ENCODE measurements at regions not wholly inside any gene's neighbourhood (a gene's known extent, or its start where the extent isn't known, plus 50 kb on each side); places are given as distances from the start of the nearest gene placed in this dataset.
"Not testable (repeated sequence)": the region's sequence is repeated elsewhere in the genome, so short reads cannot be mapped to it uniquely, and the experiment has no call there.

GRCh38 chr6:50380406-50381098 is 330.8 kb upstream of the DEFB112 start:
- 88 to 90% methylated on average over 7 of the region's 7 CpGs for WGBS, 2 experiments
- H3K9me3 ChIP-seq (ENCODE audit: control insufficient read depth, low read length): no peaks in the 10 kb centered on the region
- no peaks in the 10 kb centered on the region for H3K4me1 ChIP-seq (ENCODE audit: control insufficient read depth, insufficient read depth, low read length)
- no peaks in the 10 kb centered on the region for H3K36me3 ChIP-seq (ENCODE audit: control insufficient read depth, insufficient read depth, low read length)
- H3K4me3 ChIP-seq (ENCODE audit: insufficient read depth, low read depth, low read length): no peak overlapping the region
- H3K27ac ChIP-seq (ENCODE audit: insufficient read depth, low read depth, low read length, poor library complexity, severe bottlenecking): no peak overlapping the region
- H3K27me3 ChIP-seq (ENCODE audit: control insufficient read depth, insufficient read depth, low read length, poor library complexity, severe bottlenecking): no peaks in the 10 kb centered on the region

- Histone ChIP-seq H3K9me3 (ENCODE audit: control insufficient read depth, low read length) (no peaks in the 10 kb centered on the region), H3K4me1 (ENCODE audit: control insufficient read depth, insufficient read depth, low read length) (no peaks in the 10 kb centered on the region), H3K4me3 (ENCODE audit: insufficient read depth, low read depth, low read length) (no peak overlapping the region), H3K27me3 (ENCODE audit: control insufficient read depth, insufficient read depth, low read length, poor library complexity, severe bottlenecking) (no peaks in the 10 kb centered on the region), H3K27ac (ENCODE audit: insufficient read depth, low read depth, low read length, poor library complexity, severe bottlenecking) (no peak overlapping the region), H3K36me3 (ENCODE audit: control insufficient read depth, insufficient read depth, low read length) (no peaks in the 10 kb centered on the region)
- 69 to 100% methylated on average over 1 to 2 of the region's 2 CpGs for WGBS, 2 experiments
Observed at GRCh38 chr6:50381099-50381415, 331.3 kb upstream of the DEFB112 start.

- no peak overlapping the region for H3K4me3 ChIP-seq (ENCODE audit: insufficient read depth, low read depth, low read length)
- 86% methylated on average over 1 of the region's 1 CpG; no CpG with 5 or more reads in 1 of the 2 experiments for WGBS, 2 experiments
Observed at GRCh38 chr6:50390416-50390815, 322.9 kb upstream of the TFAP2D start.

GRCh38 chr6:50394139-50394538 is 319.2 kb upstream of the TFAP2D start:
- not testable (repeated sequence) for H3K4me1 ChIP-seq (ENCODE audit: control insufficient read depth, insufficient read depth, low read length); H3K27me3 ChIP-seq (ENCODE audit: control insufficient read depth, insufficient read depth, low read length, poor library complexity, severe bottlenecking); H3K9me3 ChIP-seq (ENCODE audit: control insufficient read depth, low read length); H3K27ac ChIP-seq (ENCODE audit: insufficient read depth, low read depth, low read length, poor library complexity, severe bottlenecking); H3K4me3 ChIP-seq (ENCODE audit: insufficient read depth, low read depth, low read length); H3K36me3 ChIP-seq (ENCODE audit: control insufficient read depth, insufficient read depth, low read length)
- no CpG with 5 or more reads among the region's 1 CpG for WGBS, 2 experiments

More at GRCh38 chr6:50390416-50390815, 322.9 kb upstream of the TFAP2D start:
- H3K27ac ChIP-seq (ENCODE audit: insufficient read depth, low read depth, low read length, poor library complexity, severe bottlenecking): no peak overlapping the region
- H3K4me1 ChIP-seq (ENCODE audit: control insufficient read depth, insufficient read depth, low read length): peaks cover 5% of the 10 kb centered on the region
- H3K36me3 ChIP-seq (ENCODE audit: control insufficient read depth, insufficient read depth, low read length): no peaks in the 10 kb centered on the region
- H3K9me3 ChIP-seq (ENCODE audit: control insufficient read depth, low read length): no peaks in the 10 kb centered on the region
- H3K27me3 ChIP-seq (ENCODE audit: control insufficient read depth, insufficient read depth, low read length, poor library complexity, severe bottlenecking): no peaks in the 10 kb centered on the region

GRCh38 chr6:50404643-50405042 is 308.7 kb upstream of the TFAP2D start:
- 82 to 89% methylated on average over 2 to 3 of the region's 3 CpGs for WGBS, 2 experiments
- no peaks in the 10 kb centered on the region for H3K36me3 ChIP-seq (ENCODE audit: control insufficient read depth, insufficient read depth, low read length)
- no peak overlapping the region for H3K4me3 ChIP-seq (ENCODE audit: insufficient read depth, low read depth, low read length)
- H3K9me3 ChIP-seq (ENCODE audit: control insufficient read depth, low read length): no peaks in the 10 kb centered on the region
- H3K27me3 ChIP-seq (ENCODE audit: control insufficient read depth, insufficient read depth, low read length, poor library complexity, severe bottlenecking): no peaks in the 10 kb centered on the region
- H3K27ac ChIP-seq (ENCODE audit: insufficient read depth, low read depth, low read length, poor library complexity, severe bottlenecking): no peak overlapping the region
- no peaks in the 10 kb centered on the region for H3K4me1 ChIP-seq (ENCODE audit: control insufficient read depth, insufficient read depth, low read length)

- no peaks in the 10 kb centered on the region for H3K9me3 ChIP-seq (ENCODE audit: control insufficient read depth, low read length)
- no peaks in the 10 kb centered on the region for H3K27me3 ChIP-seq (ENCODE audit: control insufficient read depth, insufficient read depth, low read length, poor library complexity, severe bottlenecking)
- no peak overlapping the region for H3K4me3 ChIP-seq (ENCODE audit: insufficient read depth, low read depth, low read length)
- WGBS, 2 experiments: 42 to 52% methylated on average over 1 of the region's 1 CpG
- no peak overlapping the region for H3K27ac ChIP-seq (ENCODE audit: insufficient read depth, low read depth, low read length, poor library complexity, severe bottlenecking)
- H3K4me1 ChIP-seq (ENCODE audit: control insufficient read depth, insufficient read depth, low read length): peaks cover 6% of the 10 kb centered on the region
- H3K36me3 ChIP-seq (ENCODE audit: control insufficient read depth, insufficient read depth, low read length): no peaks in the 10 kb centered on the region
Observed at GRCh38 chr6:50410579-50410978, 302.7 kb upstream of the TFAP2D start.

GRCh38 chr6:50421041-50421440 is 292.3 kb upstream of the TFAP2D start:
- 85 to 88% methylated on average over 8 of the region's 8 CpGs for WGBS, 2 experiments

GRCh38 chr6:50427267-50427666 is 286.1 kb upstream of the TFAP2D start:
- no peaks in the 10 kb centered on the region for H3K9me3 ChIP-seq (ENCODE audit: control insufficient read depth, low read length)
- no peaks in the 10 kb centered on the region for H3K4me1 ChIP-seq (ENCODE audit: control insufficient read depth, insufficient read depth, low read length)
- H3K27ac ChIP-seq (ENCODE audit: insufficient read depth, low read depth, low read length, poor library complexity, severe bottlenecking): no peak overlapping the region
- WGBS, 2 experiments: 87 to 95% methylated on average over 3 to 4 of the region's 4 CpGs
- H3K36me3 ChIP-seq (ENCODE audit: control insufficient read depth, insufficient read depth, low read length): no peaks in the 10 kb centered on the region
- no peak overlapping the region for H3K4me3 ChIP-seq (ENCODE audit: insufficient read depth, low read depth, low read length)
- H3K27me3 ChIP-seq (ENCODE audit: control insufficient read depth, insufficient read depth, low read length, poor library complexity, severe bottlenecking): no peaks in the 10 kb centered on the region

More at GRCh38 chr6:50421041-50421440, 292.3 kb upstream of the TFAP2D start:
- H3K4me1 ChIP-seq (ENCODE audit: control insufficient read depth, insufficient read depth, low read length); H3K27ac ChIP-seq (ENCODE audit: insufficient read depth, low read depth, low read length, poor library complexity, severe bottlenecking); H3K27me3 ChIP-seq (ENCODE audit: control insufficient read depth, insufficient read depth, low read length, poor library complexity, severe bottlenecking); H3K4me3 ChIP-seq (ENCODE audit: insufficient read depth, low read depth, low read length); H3K36me3 ChIP-seq (ENCODE audit: control insufficient read depth, insufficient read depth, low read length); H3K9me3 ChIP-seq (ENCODE audit: control insufficient read depth, low read length): not testable (repeated sequence)

- no peaks in the 10 kb centered on the region for H3K27me3 ChIP-seq (ENCODE audit: control insufficient read depth, insufficient read depth, low read length, poor library complexity, severe bottlenecking)
- H3K4me3 ChIP-seq (ENCODE audit: insufficient read depth, low read depth, low read length): no peak overlapping the region
- no peaks in the 10 kb centered on the region for H3K9me3 ChIP-seq (ENCODE audit: control insufficient read depth, low read length)
- no peaks in the 10 kb centered on the region for H3K4me1 ChIP-seq (ENCODE audit: control insufficient read depth, insufficient read depth, low read length)
- no peaks in the 10 kb centered on the region for H3K36me3 ChIP-seq (ENCODE audit: control insufficient read depth, insufficient read depth, low read length)
- 95 to 97% methylated on average over 1 of the region's 1 CpG for WGBS, 2 experiments
- no peak overlapping the region for H3K27ac ChIP-seq (ENCODE audit: insufficient read depth, low read depth, low read length, poor library complexity, severe bottlenecking)
Observed at GRCh38 chr6:50437901-50438300, 275.4 kb upstream of the TFAP2D start.

- 95 to 97% methylated on average over 4 of the region's 4 CpGs for WGBS, 2 experiments
- Histone ChIP-seq H3K4me1 (ENCODE audit: control insufficient read depth, insufficient read depth, low read length) (no peaks in the 10 kb centered on the region), H3K36me3 (ENCODE audit: control insufficient read depth, insufficient read depth, low read length) (no peaks in the 10 kb centered on the region), H3K9me3 (ENCODE audit: control insufficient read depth, low read length) (no peaks in the 10 kb centered on the region), H3K27me3 (ENCODE audit: control insufficient read depth, insufficient read depth, low read length, poor library complexity, severe bottlenecking) (no peaks in the 10 kb centered on the region), H3K4me3 (ENCODE audit: insufficient read depth, low read depth, low read length) (no peak overlapping the region), H3K27ac (ENCODE audit: insufficient read depth, low read depth, low read length, poor library complexity, severe bottlenecking) (no peak overlapping the region)
Observed at GRCh38 chr6:50442531-50443040, 270.7 kb upstream of the TFAP2D start.
